IMR-90 (cell line): ENCODE measurements at regions not wholly inside any gene's neighbourhood (a gene's known extent, or its start where the extent isn't known, plus 50 kb on each side); places are given as distances from the start of the nearest gene placed in this dataset.

Experiments
- ATAC-seq: fragments of 200-7000 bp; cut with Tn5 transposase; 2 replicates; pipeline ENCODE4 v1.9.1; 2020; ENCODE audit warnings: low read depth, mild to moderate bottlenecking, moderate library complexity
- BruUV-seq: library from RNA; stranded (reverse); fragments of 400-500 nt; replicated peaks from 2 replicates; lab custom pipeline; 2021; lab: Mats Ljungman, UMichigan
- CTCF ChIA-PET: fragments of 300-600 bp; formaldehyde crosslinking; extraction: SDS; loops from one replicate; lab custom pipeline; 2021; ENCODE audit warnings: antibody characterized with exemption; lab: Yijun Ruan, JAX
- POLR2A ChIA-PET: fragments of 300-600 bp; sonication (Branson Sonifier 250); formaldehyde crosslinking; loops from one replicate; lab custom pipeline; 2022; ENCODE audit warnings: antibody characterized with exemption; ENCODE audit not compliant: unreplicated experiment; lab: Charles Lee
- DNase-seq: peaks from one replicate; pipeline ENCODE4 v3.0.0; 2013
- H2AFZ ChIP-seq: replicated peaks from 2 replicates; pipeline ENCODE3; 2013; ENCODE audit warnings: low read length, mild to moderate bottlenecking; ENCODE audit not compliant: poor library complexity
- H2AK5ac ChIP-seq: 2 replicates; pipeline ENCODE4 v1.6.1; 2013; ENCODE audit warnings: low read depth, low read length, inconsistent platforms
- H2AK9ac ChIP-seq: replicated peaks from 2 replicates; pipeline ENCODE3; 2013; ENCODE audit warnings: mild to moderate bottlenecking, low read depth, low read length, moderate library complexity; ENCODE audit not compliant: poor library complexity
- H2BK120ac ChIP-seq: 2 replicates; pipeline ENCODE4 v1.6.1; 2013; ENCODE audit warnings: low read depth, low read length, inconsistent platforms
- H2BK15ac ChIP-seq: 3 replicates; pipeline ENCODE4 v1.6.1; 2013; ENCODE audit warnings: low read depth, low read length, inconsistent platforms
- H2BK20ac ChIP-seq: 2 replicates; pipeline ENCODE4 v1.6.1; 2013; ENCODE audit warnings: low read depth, mild to moderate bottlenecking, inconsistent platforms, low read length, moderate library complexity
- H2BK5ac ChIP-seq: 2 replicates; pipeline ENCODE4 v1.6.1; 2013; ENCODE audit warnings: mild to moderate bottlenecking, low read depth, low read length, inconsistent platforms; ENCODE audit not compliant: poor library complexity, severe bottlenecking
- H3K14ac ChIP-seq: replicated peaks from 2 replicates; pipeline ENCODE4 v1.6.1; 2013; ENCODE audit warnings: low read depth, low read length, inconsistent platforms
- H3K18ac ChIP-seq: 2 replicates; pipeline ENCODE4 v1.6.1; 2013; ENCODE audit warnings: low read depth, low read length, control low read depth
- H3K23ac ChIP-seq: 2 replicates; pipeline ENCODE4 v1.6.1; 2013; ENCODE audit warnings: low read depth, low read length, inconsistent platforms
- H3K27ac ChIP-seq: 2 replicates; pipeline ENCODE4 v1.5.1; 2013; ENCODE audit warnings: mild to moderate bottlenecking, control low read depth, low read length; ENCODE audit not compliant: insufficient read depth
- H3K27me3 ChIP-seq: 2 replicates; pipeline ENCODE4 v1.6.1; 2013; ENCODE audit warnings: low read length; ENCODE audit not compliant: control insufficient read depth, insufficient read depth
- H3K36me3 ChIP-seq: 2 replicates; pipeline ENCODE4 v1.6.1; 2013; ENCODE audit warnings: low read length, mixed read lengths; ENCODE audit not compliant: control insufficient read depth, insufficient read depth
- H3K4ac ChIP-seq: 2 replicates; pipeline ENCODE4 v1.6.1; 2013; ENCODE audit warnings: low read depth, low read length, inconsistent platforms
- H3K4me1 ChIP-seq: 2 replicates; pipeline ENCODE4 v1.6.1; 2013; ENCODE audit warnings: low read length, mixed read lengths; ENCODE audit not compliant: control insufficient read depth, insufficient read depth
- H3K4me2 ChIP-seq: 2 replicates; pipeline ENCODE4 v1.6.1; 2013; ENCODE audit warnings: low read depth, mild to moderate bottlenecking, control low read depth, low read length, moderate library complexity
- H3K4me3 ChIP-seq: 2 replicates; pipeline ENCODE4 v1.5.1; 2013; ENCODE audit warnings: low read depth, mild to moderate bottlenecking, control low read depth, low read length, moderate library complexity; ENCODE audit not compliant: insufficient read depth
- H3K56ac ChIP-seq: 2 replicates; pipeline ENCODE4 v1.6.1; 2013; ENCODE audit warnings: low read length, inconsistent platforms; ENCODE audit not compliant: insufficient read depth; ENCODE audit errors: extremely low read depth
- H3K79me1 ChIP-seq, 2 experiments: 2 replicates each; pipeline ENCODE4 v1.6.1; 2013; ENCODE audit warnings: low read length in 2 of 2, inconsistent platforms in 1 of 2, low read depth in 1 of 2
- H3K9ac ChIP-seq: 2 replicates; pipeline ENCODE4 v1.6.1; 2013; ENCODE audit warnings: low read depth, low read length, control low read depth
- H3K9me1 ChIP-seq: 2 replicates; pipeline ENCODE4 v1.6.1; 2013; ENCODE audit warnings: low read length, inconsistent platforms; ENCODE audit not compliant: insufficient read depth
- H3K9me3 ChIP-seq: 2 replicates; pipeline ENCODE4 v1.6.1; 2013; ENCODE audit warnings: low read length; ENCODE audit not compliant: control insufficient read depth, insufficient read depth
- H4K20me1 ChIP-seq: 2 replicates; pipeline ENCODE4 v1.6.1; 2013; ENCODE audit warnings: low read length, inconsistent platforms; ENCODE audit not compliant: insufficient read depth
- H4K5ac ChIP-seq: 2 replicates; pipeline ENCODE4 v1.6.1; 2013; ENCODE audit warnings: mild to moderate bottlenecking, low read depth, low read length, control low read depth
- H4K8ac ChIP-seq, 2 experiments: 2 replicates each; pipeline ENCODE4 v1.6.1; 2013; ENCODE audit warnings: low read depth in 2 of 2, low read length in 2 of 2, control low read depth in 1 of 2, inconsistent platforms in 1 of 2
- H4K91ac ChIP-seq: 2 replicates; pipeline ENCODE4 v1.6.1; 2013; ENCODE audit warnings: low read depth, low read length, inconsistent platforms; ENCODE audit not compliant: insufficient read depth
- BHLHE40 ChIP-seq: fragments of 150-350 bp; IDR thresholded peaks from 2 replicates; pipeline ENCODE4 v1.6.1; 2016; ENCODE audit warnings: mild to moderate bottlenecking, low read depth, low read length
- CEBPB ChIP-seq: IDR thresholded peaks from 2 replicates; pipeline ENCODE4 v1.6.1; 2012; ENCODE audit warnings: low read depth, low read length, improper control_type of control experiment
- CTCF ChIP-seq: conservative IDR thresholded peaks from 2 replicates; pipeline ENCODE4 v1.5.1; 2012; ENCODE audit warnings: mild to moderate bottlenecking, low read depth, low read length, improper control_type of control experiment
- ELK1 ChIP-seq: fragments of 150-350 bp; IDR thresholded peaks from 2 replicates; pipeline ENCODE4 v1.6.1; 2016; ENCODE audit warnings: low read depth, mild to moderate bottlenecking, low read length, moderate library complexity, borderline replicate concordance
- MAZ ChIP-seq: IDR thresholded peaks from 2 replicates; pipeline ENCODE4 v1.6.1; 2012; ENCODE audit warnings: low read depth, mild to moderate bottlenecking, low read length, improper control_type of control experiment, moderate library complexity, borderline replicate concordance
- NFE2L2 ChIP-seq: fragments of 150-350 bp; IDR thresholded peaks from 2 replicates; pipeline ENCODE4 v1.6.1; 2016; ENCODE audit warnings: low read depth, mild to moderate bottlenecking, low read length
- POLR2A ChIP-seq: IDR thresholded peaks from 2 replicates; pipeline ENCODE4 v1.6.1; 2012; ENCODE audit warnings: mild to moderate bottlenecking, low read depth, low read length
- RAD21 ChIP-seq: IDR thresholded peaks from 2 replicates; pipeline ENCODE4 v1.6.1; 2012; ENCODE audit warnings: low read length, improper control_type of control experiment
- RFX5 ChIP-seq: IDR thresholded peaks from 2 replicates; pipeline ENCODE4 v1.8.0; 2012; ENCODE audit warnings: low read depth, mild to moderate bottlenecking, low read length, moderate library complexity
- SMC3 ChIP-seq: fragments of 150-350 bp; IDR thresholded peaks from 2 replicates; pipeline ENCODE4 v1.6.1; 2016; ENCODE audit warnings: low read depth, mild to moderate bottlenecking, antibody characterized with exemption, low read length, moderate library complexity
- WGBS, 2 experiments: methylation state at CpG; one replicate each; pipeline versions ENCODE4 v1.1.5 to v1.1.7; 2013; ENCODE audit warnings: missing lambda C conversion rate in 2 of 2; ENCODE audit not compliant: insufficient read length in 1 of 2; ENCODE audit errors: extremely low coverage in 2 of 2; 5-methylcytosine and 5-hydroxymethylcytosine counted together
- dilution Hi-C: fragments of 300-500 bp; cut with HindIII; formaldehyde crosslinking; loops from one replicate; pipeline ENCODE4 v1.14.3; 2018; ENCODE audit warnings: low sequenced_read_pairs; ENCODE audit not compliant: unreplicated experiment
- in situ Hi-C: fragments of 300-500 bp; cut with MboI; formaldehyde crosslinking; loops from 3 replicates; pipeline ENCODE4 v1.14.3; 2019; ENCODE audit warnings: low sequenced_read_pairs, inconsistent platforms, mixed read lengths
- intact Hi-C: fragments of 100-400 bp; cut with micrococcal nuclease; formaldehyde crosslinking; loops from 2 replicates; pipeline ENCODE4 v1.10.0; 2022
- TF ChIP-seq, protein P1 (sequence below): fragments of 150-350 bp; IDR thresholded peaks from 2 replicates; pipeline ENCODE4 v1.6.1; 2017; ENCODE audit warnings: mild to moderate bottlenecking, antibody characterized with exemption, low read length, low read depth

DNA sequence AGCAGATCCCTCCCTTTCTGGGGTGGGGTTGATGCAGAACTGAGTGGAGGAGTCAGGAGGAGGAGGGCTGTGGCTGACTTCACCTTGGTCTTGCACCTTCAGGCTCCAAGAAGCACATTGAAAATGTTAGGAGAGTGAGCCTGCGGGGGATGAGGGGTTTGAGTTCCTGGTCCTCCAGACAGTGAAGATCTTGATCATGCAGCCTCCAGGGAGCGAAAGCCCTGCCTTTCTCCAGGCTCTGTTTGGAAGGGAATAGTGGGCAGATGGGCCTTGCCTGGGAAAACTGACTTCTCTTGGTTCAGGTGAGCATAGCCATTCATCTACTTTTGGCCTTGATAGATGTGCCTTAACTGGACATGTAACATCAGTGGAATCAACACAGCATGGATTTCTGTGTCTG lies 267.6 kb upstream of the B3GAT1 start:
- Histone ChIP-seq H3K36me3 (no peaks in the 10 kb centered on the region), H3K79me1 (no peaks in the 10 kb centered on the region), H3K4me3 (no peak overlapping the region), H3K9me1 (no peaks in the 10 kb centered on the region), H3K56ac (no peak overlapping the region), H3K27me3 (no peaks in the 10 kb centered on the region), H3K23ac (no peak overlapping the region), H2AFZ (no peak overlapping the region), H2BK5ac (no peak overlapping the region), H4K5ac (no peak overlapping the region), H3K18ac (no peak overlapping the region), H3K9ac (no peak overlapping the region), H3K4me1 (no peaks in the 10 kb centered on the region), H2BK120ac (no peak overlapping the region), H2AK9ac (no peak overlapping the region), H4K8ac (no peak overlapping the region), H2BK15ac (no peak overlapping the region), H2AK5ac (no peak overlapping the region), H3K4ac (no peak overlapping the region), H4K20me1 (no peaks in the 10 kb centered on the region), H2BK20ac (no peak overlapping the region), H3K14ac (no peak overlapping the region), H3K27ac (no peak overlapping the region), H4K91ac (no peak overlapping the region), H3K4me2 (no peak overlapping the region), H3K9me3 (peaks cover 46% of the 10 kb centered on the region)
- TF ChIP-seq NFE2L2 (no peak), MAZ (no peak), BHLHE40 (no peak), POLR2A (no peak), CTCF (no peak), SMC3 (no peak), RFX5 (no peak), ELK1 (no peak), RAD21 (no peak), CEBPB (no peak)
- TF ChIP-seq, protein P1, sequence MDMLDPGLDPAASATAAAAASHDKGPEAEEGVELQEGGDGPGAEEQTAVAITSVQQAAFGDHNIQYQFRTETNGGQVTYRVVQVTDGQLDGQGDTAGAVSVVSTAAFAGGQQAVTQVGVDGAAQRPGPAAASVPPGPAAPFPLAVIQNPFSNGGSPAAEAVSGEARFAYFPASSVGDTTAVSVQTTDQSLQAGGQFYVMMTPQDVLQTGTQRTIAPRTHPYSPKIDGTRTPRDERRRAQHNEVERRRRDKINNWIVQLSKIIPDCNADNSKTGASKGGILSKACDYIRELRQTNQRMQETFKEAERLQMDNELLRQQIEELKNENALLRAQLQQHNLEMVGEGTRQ = no peak
- BruUV-seq = no TSS peak
- DNase-seq = no peak
- intact Hi-C loops = no loop called here
- POLR2A ChIA-PET = no interaction called here
- 47% methylated on average over 2 of the region's 2 CpGs; no CpG with 5 or more reads in 1 of the 2 experiments for WGBS, 2 experiments
- no peak for ATAC-seq
- dilution Hi-C loops = no loop called here
- CTCF ChIA-PET = no interaction called here
- in situ Hi-C loops = no loop called here
